Caki2 (cell line): ENCODE measurements at regions not wholly inside any gene's neighbourhood (a gene's known extent, or its start where the extent isn't known, plus 50 kb on each side); places are given as distances from the start of the nearest gene placed in this dataset.

Experiments
- DNase-seq: peaks from one replicate; pipeline ENCODE4 v3.0.0-alpha.2; 2015; ENCODE audit warnings: low read depth
- in situ Hi-C: cut with HindIII; loops from 2 replicates; pipeline ENCODE4 v1.10.0; 2016; ENCODE audit warnings: low sequenced_read_pairs, low pct_unique_long_range_greater_than_20kb, mixed read lengths

GRCh38 chr10:57247271-57247670 lies 886.2 kb upstream of the ZWINT start:
- no peak for DNase-seq
- in situ Hi-C loops = no loop called here

- in situ Hi-C loops = no loop called here
- no peak for DNase-seq
Measured at GRCh38 chr10:57225920-57226319, 864.9 kb upstream of the ZWINT start.

- in situ Hi-C loops = no loop called here
- DNase-seq = no peak
Measured at GRCh38 chr10:57224811-57225210, 863.8 kb upstream of the ZWINT start.

- DNase-seq = no peak
- in situ Hi-C loops = no loop called here
Measured at GRCh38 chr10:57222603-57223002, 861.5 kb upstream of the ZWINT start.

GRCh38 chr10:57222129-57222528 lies 861.1 kb upstream of the ZWINT start:
- in situ Hi-C loops = no loop called here
- no peak for DNase-seq

GRCh38 chr10:57221674-57222073 lies 860.6 kb upstream of the ZWINT start:
- in situ Hi-C loops = no loop called here

GRCh38 chr10:57218382-57218781 lies 857.3 kb upstream of the ZWINT start:
- in situ Hi-C loops = no loop called here
- DNase-seq = no peak

More at GRCh38 chr10:57221674-57222073, 860.6 kb upstream of the ZWINT start:
- no peak for DNase-seq

- no peak for DNase-seq
- in situ Hi-C loops = no loop called here
Measured at GRCh38 chr10:57202356-57202755, 841.3 kb upstream of the ZWINT start.

- no peak for DNase-seq
- in situ Hi-C loops = no loop called here
Measured at GRCh38 chr10:57188846-57189245, 827.8 kb upstream of the ZWINT start.

- in situ Hi-C loops = no loop called here
- no peak for DNase-seq
Measured at GRCh38 chr10:57186201-57186600, 825.1 kb upstream of the ZWINT start.

- no peak for DNase-seq
- in situ Hi-C loops = no loop called here
Measured at GRCh38 chr10:57169597-57169996, 808.5 kb upstream of the ZWINT start.

- in situ Hi-C loops = no loop called here
- DNase-seq = no peak
Measured at GRCh38 chr10:57168611-57169240, 807.7 kb upstream of the ZWINT start.

GRCh38 chr10:57165671-57166070 lies 804.6 kb upstream of the ZWINT start:
- in situ Hi-C loops = no loop called here
- DNase-seq = no peak

GRCh38 chr10:57162231-57162630 lies 801.2 kb upstream of the ZWINT start:
- DNase-seq = no peak

GRCh38 chr10:57161157-57161556 lies 800.1 kb upstream of the ZWINT start:
- in situ Hi-C loops = no loop called here
- DNase-seq = no peak

More at GRCh38 chr10:57162231-57162630, 801.2 kb upstream of the ZWINT start:
- in situ Hi-C loops = no loop called here

- in situ Hi-C loops = no loop called here
- DNase-seq = no peak
Measured at GRCh38 chr10:57145548-57145947, 784.5 kb upstream of the ZWINT start.

- DNase-seq = no peak
- in situ Hi-C loops = no loop called here
Measured at GRCh38 chr10:57142925-57143576, 782.0 kb upstream of the ZWINT start.

- in situ Hi-C loops = no loop called here
- DNase-seq = no peak
Measured at GRCh38 chr10:57141708-57142107, 780.6 kb upstream of the ZWINT start.

GRCh38 chr10:57119684-57120083 lies 758.6 kb upstream of the ZWINT start:
- in situ Hi-C loops = no loop called here
- no peak for DNase-seq

- in situ Hi-C loops = no loop called here
Measured at GRCh38 chr10:57113545-57113944, 752.5 kb upstream of the ZWINT start.

More at GRCh38 chr10:57113545-57113944, 752.5 kb upstream of the ZWINT start:
- no peak for DNase-seq
